Amniotic stem cell (primary cell): ENCODE measurements at regions not wholly inside any gene's neighbourhood (a gene's known extent, or its start where the extent isn't known, plus 50 kb on each side); places are given as distances from the start of the nearest gene placed in this dataset.

ENCODE experiments used
- DNase-seq: peaks from one replicate; lab custom pipeline; 2025; lab: John Stamatoyannopoulos, UW

- no peak for DNase-seq
Observed at GRCh38 chr3:30356866-30357753, 249.3 kb upstream of the TGFBR2 start.

GRCh38 chr3:30357897-30358296 lies 248.5 kb upstream of the TGFBR2 start:
- DNase-seq = no peak

GRCh38 chr3:30358871-30359270 lies 247.5 kb upstream of the TGFBR2 start:
- no peak for DNase-seq

- no peak for DNase-seq
Observed at GRCh38 chr3:30368978-30369377, 237.4 kb upstream of the TGFBR2 start.

- no peak for DNase-seq
Observed at GRCh38 chr3:30370681-30371271, 235.6 kb upstream of the TGFBR2 start.

GRCh38 chr3:30372837-30373236 lies 233.6 kb upstream of the TGFBR2 start:
- DNase-seq = no peak

GRCh38 chr3:30384546-30385072 lies 221.8 kb upstream of the TGFBR2 start:
- no peak for DNase-seq

GRCh38 chr3:30393079-30393478 lies 213.3 kb upstream of the TGFBR2 start:
- DNase-seq = no peak

- no peak for DNase-seq
Observed at GRCh38 chr3:30397030-30397429, 209.4 kb upstream of the TGFBR2 start.

GRCh38 chr3:30399394-30400181 lies 206.8 kb upstream of the TGFBR2 start:
- no peak for DNase-seq

- DNase-seq = no peak
Observed at GRCh38 chr3:30400926-30401325, 205.5 kb upstream of the TGFBR2 start.

- DNase-seq = no peak
Observed at GRCh38 chr3:30401971-30402370, 204.4 kb upstream of the TGFBR2 start.

GRCh38 chr3:30407651-30408050 lies 198.8 kb upstream of the TGFBR2 start:
- no peak for DNase-seq

- no peak for DNase-seq
Observed at GRCh38 chr3:30408105-30408557, 198.3 kb upstream of the TGFBR2 start.

- DNase-seq = no peak
Observed at GRCh38 chr3:30418443-30418842, 188.0 kb upstream of the TGFBR2 start.

- DNase-seq = no peak
Observed at GRCh38 chr3:30421266-30421665, 185.1 kb upstream of the TGFBR2 start.

GRCh38 chr3:30426293-30426993 lies 180.0 kb upstream of the TGFBR2 start:
- DNase-seq = no peak

GRCh38 chr3:30428251-30428650 lies 178.2 kb upstream of the TGFBR2 start:
- DNase-seq = no peak

- DNase-seq = no peak
Observed at GRCh38 chr3:30435861-30436331, 170.5 kb upstream of the TGFBR2 start.

- no peak for DNase-seq
Observed at GRCh38 chr3:30437171-30437601, 169.2 kb upstream of the TGFBR2 start.

- DNase-seq = no peak
Observed at GRCh38 chr3:30438126-30438525, 168.3 kb upstream of the TGFBR2 start.
